SK-N-SH (cell line): ENCODE measurements at regions not wholly inside any gene's neighbourhood (a gene's known extent, or its start where the extent isn't known, plus 50 kb on each side); places are given as distances from the start of the nearest gene placed in this dataset.

Experiments
- CTCF ChIP-seq: fragments of 200-600 bp; sonication (generic); IDR thresholded peaks from 2 replicates; pipeline ENCODE4 v1.6.1; 2017; ENCODE audit warnings: antibody characterized with exemption, mild to moderate bottlenecking, moderate library complexity
- EP300 ChIP-seq, 2 experiments: IDR thresholded peaks; 2 replicates each; pipeline versions ENCODE4 v1.4.0 to v1.6.1; 2012; ENCODE audit warnings: borderline replicate concordance in 1 of 2, low read depth in 1 of 2, low read length in 1 of 2
- EZH2phosphoT487 ChIP-seq: fragments of 200-600 bp; sonication (generic); IDR thresholded peaks from 2 replicates; pipeline ENCODE4 v1.6.1; 2017; ENCODE audit warnings: low read depth, mixed run types, mild to moderate bottlenecking, antibody characterized with exemption, moderate library complexity, borderline replicate concordance
- FOSL2 ChIP-seq: IDR thresholded peaks from 2 replicates; pipeline ENCODE4 v1.4.0; 2012; ENCODE audit warnings: low read depth, mild to moderate bottlenecking, moderate library complexity, borderline replicate concordance
- JUND ChIP-seq: IDR thresholded peaks from 2 replicates; pipeline ENCODE4 v1.4.0; 2012
- NRF1 ChIP-seq: IDR thresholded peaks from 2 replicates; pipeline ENCODE4 v1.6.1; 2012; ENCODE audit warnings: low read depth, mild to moderate bottlenecking, low read length
- POLR2AphosphoS5 ChIP-seq: IDR thresholded peaks from 2 replicates; pipeline ENCODE4 v1.6.1; 2012; ENCODE audit warnings: low read depth, low read length
- SMC3 ChIP-seq: IDR thresholded peaks from 2 replicates; pipeline ENCODE4 v1.6.1; 2012; ENCODE audit warnings: low read depth, low read length, improper control_type of control experiment
- TAF1 ChIP-seq: IDR thresholded peaks from 2 replicates; pipeline ENCODE4 v1.6.1; 2012; ENCODE audit warnings: low read depth, mild to moderate bottlenecking, low read length, moderate library complexity, borderline replicate concordance
- TCF12 ChIP-seq: IDR thresholded peaks from 2 replicates; pipeline ENCODE4 v1.4.0; 2012
- ZBTB33 ChIP-seq: IDR thresholded peaks from 2 replicates; pipeline ENCODE4 v1.4.0; 2012; ENCODE audit warnings: low read depth, borderline replicate concordance
- TF ChIP-seq, protein P1 (sequence below): IDR thresholded peaks from 2 replicates; pipeline ENCODE4 v1.4.0; 2012; ENCODE audit warnings: low read depth, borderline replicate concordance
- TF ChIP-seq, protein P2 (sequence below): IDR thresholded peaks from 2 replicates; pipeline ENCODE4 v1.4.0; 2012; ENCODE audit warnings: low read depth

DNA sequence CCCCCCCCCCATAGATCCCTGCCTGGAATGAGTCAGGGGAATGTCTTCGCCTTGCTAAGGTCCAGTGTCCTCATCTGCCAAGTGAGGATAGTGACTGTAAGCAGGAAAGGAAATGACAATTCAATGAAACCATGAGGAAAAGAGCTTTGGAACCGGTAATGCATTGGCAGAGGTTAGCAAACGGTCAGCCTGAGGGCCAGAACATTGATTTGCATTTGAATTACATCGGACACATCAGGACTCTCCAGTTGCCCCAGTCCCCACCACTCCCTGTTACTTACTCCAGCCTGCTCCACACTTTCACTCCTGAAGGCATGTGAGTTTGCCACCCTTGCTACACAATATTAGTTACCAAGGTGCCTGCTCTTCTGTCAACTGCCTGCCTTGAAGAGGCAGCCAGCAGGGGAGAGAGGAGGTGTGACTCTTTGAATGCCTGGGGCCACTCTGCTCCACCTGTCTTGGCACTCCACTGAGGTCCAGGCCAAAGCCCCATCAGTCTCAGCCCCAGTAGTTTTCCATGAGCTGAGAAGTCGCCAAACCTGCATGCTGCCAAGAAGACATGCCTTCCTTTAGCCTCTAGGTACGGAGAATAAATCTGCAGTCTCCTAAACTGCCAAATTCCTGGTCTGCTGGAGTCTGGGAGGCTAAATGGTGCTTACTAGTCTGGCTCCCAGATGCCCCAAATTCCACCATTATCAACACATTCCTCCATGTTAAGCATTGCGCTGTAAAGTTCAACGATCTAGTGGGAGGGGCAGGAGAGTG is 191.7 kb upstream of the TLE3 start:
- TF ChIP-seq NRF1 (no peak), CTCF (no peak), EZH2phosphoT487 (no peak), FOSL2 (no peak; the same call in 1 of the 2 replicates), SMC3 (no peak), ZBTB33 (no peak), JUND (no peak), TCF12 (peak; percentile 64), POLR2AphosphoS5 (no peak), TAF1 (no peak), EP300 (IDR thresholded peaks at IDR 0.05; ENCODE audit: borderline replicate concordance in 1 of 2, low read depth in 1 of 2, low read length in 1 of 2) (no peak; a peak in 1 of 4 replicates)
- TF ChIP-seq, protein P1, sequence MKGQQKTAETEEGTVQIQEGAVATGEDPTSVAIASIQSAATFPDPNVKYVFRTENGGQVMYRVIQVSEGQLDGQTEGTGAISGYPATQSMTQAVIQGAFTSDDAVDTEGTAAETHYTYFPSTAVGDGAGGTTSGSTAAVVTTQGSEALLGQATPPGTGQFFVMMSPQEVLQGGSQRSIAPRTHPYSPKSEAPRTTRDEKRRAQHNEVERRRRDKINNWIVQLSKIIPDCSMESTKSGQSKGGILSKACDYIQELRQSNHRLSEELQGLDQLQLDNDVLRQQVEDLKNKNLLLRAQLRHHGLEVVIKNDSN: no peak
- TF ChIP-seq, protein P2, sequence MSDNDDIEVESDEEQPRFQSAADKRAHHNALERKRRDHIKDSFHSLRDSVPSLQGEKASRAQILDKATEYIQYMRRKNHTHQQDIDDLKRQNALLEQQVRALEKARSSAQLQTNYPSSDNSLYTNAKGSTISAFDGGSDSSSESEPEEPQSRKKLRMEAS: no peak
